H1 (cell line): ENCODE measurements at regions not wholly inside any gene's neighbourhood (a gene's known extent, or its start where the extent isn't known, plus 50 kb on each side); places are given as distances from the start of the nearest gene placed in this dataset.

ENCODE experiments used
- CTCF ChIP-seq, 3 experiments: IDR thresholded peaks; 1 replicate in 2 of 3; 2 replicates in 1 of 3; pipeline versions ENCODE4 v1.5.1 to v1.6.1; 2011; ENCODE audit warnings: low read length in 3 of 3, mild to moderate bottlenecking in 3 of 3, inconsistent platforms in 2 of 3, low read depth in 1 of 3, moderate library complexity in 1 of 3; ENCODE audit not compliant: insufficient read depth in 1 of 3; ENCODE audit errors: control extremely low read depth in 1 of 3
- KDM4A ChIP-seq: IDR thresholded peaks from one replicate; pipeline ENCODE4 v1.7.1; 2012; ENCODE audit warnings: low read depth, mild to moderate bottlenecking, moderate library complexity, low read length, inconsistent platforms; ENCODE audit not compliant: severe bottlenecking
- POU5F1 ChIP-seq: IDR thresholded peaks from 2 replicates; pipeline ENCODE4 v1.6.1; 2011; ENCODE audit warnings: low read depth, mild to moderate bottlenecking, low read length, moderate library complexity

GRCh38 chr6:11357285-11357684, 124.8 kb upstream of the NEDD9 start (continued):
- TF ChIP-seq CTCF (IDR thresholded peaks at IDR 0.05; ENCODE audit: control extremely low read depth in 1 of 3, insufficient read depth in 1 of 3, low read depth in 1 of 3, low read length in 3 of 3) (no peak), KDM4A (no peak), POU5F1 (no peak)
